Ovary (tissue), 3 donors: ENCODE measurements at regions not wholly inside any gene's neighbourhood (a gene's known extent, or its start where the extent isn't known, plus 50 kb on each side); places are given as distances from the start of the nearest gene placed in this dataset.

Source experiments
- EP300 ChIP-seq: sonication (generic); formaldehyde crosslinking; IDR thresholded peaks from one replicate; pipeline ENCODE4 v1.6.1; 2017; ENCODE audit warnings: antibody characterized with exemption
- POLR2A ChIP-seq: fragments of 450-650 bp; IDR thresholded peaks from one replicate; pipeline ENCODE4 v1.6.1; 2017; ENCODE audit warnings: antibody characterized with exemption, mild to moderate bottlenecking, moderate library complexity
- TF ChIP-seq, protein P1 (sequence below), 3 donors: fragments of 450-650 bp in 2 of 3; fragments of 200-600 bp in 1 of 3; IDR thresholded peaks; one replicate each; pipeline versions ENCODE4 v1.5.1 to v1.8.0; 2016 to 2022; ENCODE audit warnings: antibody characterized with exemption in 3 of 3, mild to moderate bottlenecking in 1 of 3
- donor health status: DM: no; HTN: no; CAD: no.

DNA sequence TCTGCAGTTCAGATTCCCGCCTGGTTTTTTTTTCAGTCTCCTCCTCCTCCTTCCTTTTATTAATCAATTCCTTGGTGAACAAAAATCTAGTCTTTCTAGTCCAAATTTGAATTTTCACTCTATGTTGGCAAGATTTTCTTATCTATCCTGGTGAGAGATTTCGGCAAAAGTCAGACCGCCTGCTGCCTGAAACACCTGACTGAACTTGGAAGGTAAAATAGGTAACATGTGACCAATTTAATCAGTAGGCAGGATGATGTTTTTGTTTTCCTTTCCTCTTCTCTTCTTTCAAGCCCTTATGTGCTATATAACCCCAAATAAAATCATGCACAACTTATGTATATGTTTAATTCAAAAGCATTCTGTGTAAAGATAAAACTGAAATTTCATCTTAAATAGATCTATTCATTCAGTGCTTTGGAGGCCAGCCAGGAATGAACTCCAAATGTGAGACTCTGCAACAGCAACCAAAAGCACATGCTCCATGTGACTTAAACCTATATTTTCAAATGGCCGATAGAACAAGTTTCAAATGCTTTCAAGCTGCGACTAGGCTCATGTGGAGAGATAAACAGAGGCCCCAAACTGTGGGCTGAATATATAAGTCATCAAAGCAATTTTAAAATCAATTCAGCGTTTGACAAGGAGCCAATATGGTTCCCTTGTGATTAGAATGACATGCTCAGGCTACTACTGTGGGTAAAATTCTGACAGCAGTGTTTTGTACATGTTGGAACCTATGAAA lies 100.4 kb upstream of the SEMA6A start:
- TF ChIP-seq, protein P1, sequence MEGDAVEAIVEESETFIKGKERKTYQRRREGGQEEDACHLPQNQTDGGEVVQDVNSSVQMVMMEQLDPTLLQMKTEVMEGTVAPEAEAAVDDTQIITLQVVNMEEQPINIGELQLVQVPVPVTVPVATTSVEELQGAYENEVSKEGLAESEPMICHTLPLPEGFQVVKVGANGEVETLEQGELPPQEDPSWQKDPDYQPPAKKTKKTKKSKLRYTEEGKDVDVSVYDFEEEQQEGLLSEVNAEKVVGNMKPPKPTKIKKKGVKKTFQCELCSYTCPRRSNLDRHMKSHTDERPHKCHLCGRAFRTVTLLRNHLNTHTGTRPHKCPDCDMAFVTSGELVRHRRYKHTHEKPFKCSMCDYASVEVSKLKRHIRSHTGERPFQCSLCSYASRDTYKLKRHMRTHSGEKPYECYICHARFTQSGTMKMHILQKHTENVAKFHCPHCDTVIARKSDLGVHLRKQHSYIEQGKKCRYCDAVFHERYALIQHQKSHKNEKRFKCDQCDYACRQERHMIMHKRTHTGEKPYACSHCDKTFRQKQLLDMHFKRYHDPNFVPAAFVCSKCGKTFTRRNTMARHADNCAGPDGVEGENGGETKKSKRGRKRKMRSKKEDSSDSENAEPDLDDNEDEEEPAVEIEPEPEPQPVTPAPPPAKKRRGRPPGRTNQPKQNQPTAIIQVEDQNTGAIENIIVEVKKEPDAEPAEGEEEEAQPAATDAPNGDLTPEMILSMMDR (IDR thresholded peaks at IDR 0.05), result no peak
- TF ChIP-seq POLR2A, result no peak
- TF ChIP-seq EP300, result no peak
